ENCODE measurements at regions not wholly inside any gene's neighbourhood (a gene's known extent, or its start where the extent isn't known, plus 50 kb on each side); places are given as distances from the start of the nearest gene placed in this dataset.

DNA sequence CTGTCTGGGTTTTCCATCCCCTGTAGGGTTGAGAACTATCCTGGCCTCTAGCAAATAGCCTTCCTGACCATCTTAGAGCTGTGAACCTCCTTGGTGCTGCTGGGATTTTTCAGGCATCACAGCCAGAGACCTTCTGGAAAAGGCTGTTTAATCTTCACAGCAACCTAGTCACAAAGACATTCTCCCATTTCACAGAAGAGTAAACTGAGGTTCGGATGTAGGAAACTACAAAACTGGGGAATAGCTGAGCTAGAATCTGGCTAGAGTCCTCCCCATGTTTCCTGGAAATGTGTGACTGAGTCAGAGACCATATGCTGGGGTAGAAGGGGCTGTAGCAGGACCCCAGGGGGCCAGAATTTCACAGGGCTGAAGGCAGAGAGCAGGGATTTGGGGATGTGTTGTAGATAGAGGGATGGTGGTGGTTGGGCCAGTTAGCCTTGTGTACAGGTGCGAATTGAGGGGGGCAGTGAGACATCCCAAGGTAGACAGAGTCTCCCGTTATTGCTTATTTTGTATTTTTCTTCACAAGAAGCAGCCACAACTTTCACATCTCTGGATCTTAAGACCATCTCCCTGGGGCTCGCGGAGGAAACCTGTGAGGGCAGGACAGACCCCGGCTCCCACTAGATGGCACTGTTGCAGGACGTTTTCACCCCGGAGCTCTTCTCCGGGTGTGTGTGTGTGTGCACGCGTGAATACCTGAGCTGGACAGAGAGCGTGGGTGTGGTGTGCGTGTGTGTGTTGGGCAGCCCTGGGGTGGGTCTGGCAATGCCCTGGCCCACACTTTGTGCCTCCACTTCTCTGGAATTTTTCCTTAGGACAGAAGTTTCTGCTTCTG lies 66.9 kb upstream of the PRR23C start:
- Histone ChIP-seq H3K4me2 (ENCODE audit: low read depth, low read length) (no peak overlapping the region), H3K9ac (ENCODE audit: low read depth, low read length) (no peak overlapping the region), H3K9me1 (ENCODE audit: insufficient read depth, low read length) (no peaks in the 10 kb centered on the region), H2BK20ac (ENCODE audit: low read depth, low read length) (no peak overlapping the region), H3K27ac (ENCODE audit: insufficient read depth, low read length) (no peak overlapping the region), H3K18ac (ENCODE audit: low read depth, low read length) (no peak overlapping the region), H2BK15ac (ENCODE audit: low read depth, low read length) (no peak overlapping the region), H2AFZ (replicated peaks; ENCODE audit: low read length, poor library complexity) (peak overlapping the region; percentile 68), H4K20me1 (ENCODE audit: insufficient read depth, low read length) (no peaks in the 10 kb centered on the region), H2AK5ac (ENCODE audit: low read depth, low read length) (no peak overlapping the region), H2BK120ac (ENCODE audit: low read depth, low read length) (no peak overlapping the region), H3K4me1 (ENCODE audit: control insufficient read depth, insufficient read depth, low read length) (no peaks in the 10 kb centered on the region), H2BK5ac (ENCODE audit: low read depth, low read length, poor library complexity, severe bottlenecking) (no peak overlapping the region), H3K27me3 (ENCODE audit: control insufficient read depth, insufficient read depth, low read length) (peaks cover 34% of the 10 kb centered on the region), H3K79me1 (ENCODE audit: low read depth in 1 of 2, low read length in 2 of 2) (no peaks in the 10 kb centered on the region), H3K4ac (ENCODE audit: low read depth, low read length) (no peak overlapping the region), H4K5ac (ENCODE audit: low read depth, low read length) (no peak overlapping the region), H3K23ac (ENCODE audit: low read depth, low read length) (no peak overlapping the region), H3K4me3 (ENCODE audit: insufficient read depth, low read depth, low read length) (no peak overlapping the region), H2AK9ac (replicated peaks; ENCODE audit: low read depth, low read length, poor library complexity) (peak overlapping the region; percentile 79), H4K91ac (ENCODE audit: insufficient read depth, low read depth, low read length) (no peak overlapping the region), H3K56ac (ENCODE audit: extremely low read depth, insufficient read depth, low read length) (no peak overlapping the region), H3K9me3 (ENCODE audit: control insufficient read depth, insufficient read depth, low read length) (no peaks in the 10 kb centered on the region), H3K14ac (replicated peaks; ENCODE audit: low read depth, low read length) (no peak overlapping the region), H4K8ac (ENCODE audit: low read depth in 2 of 2, low read length in 2 of 2) (no peak overlapping the region), H3K36me3 (ENCODE audit: control insufficient read depth, insufficient read depth, low read length) (no peaks in the 10 kb centered on the region)
- dilution Hi-C loops (cut with HindIII; ENCODE audit: low sequenced_read_pairs, unreplicated experiment) = no loop called here
- BruUV-seq (replicated peaks) = no TSS peak
- in situ Hi-C loops (cut with MboI; ENCODE audit: low sequenced_read_pairs) = loop anchor here (5.0 to 10.0 kb wide), 2 partner anchors 177 to 221 kb away; no protein-coding TSS in a partner anchor
- ChIA-PET CTCF (interaction anchor here (0.6 to 4.2 kb wide), 21 partner anchors 8 to 221 kb away, joined by 3 to 45 read pairs (median 3); no protein-coding TSS in a partner anchor), POLR2A (ENCODE audit: unreplicated experiment) (no interaction called here)
- intact Hi-C loops (cut with micrococcal nuclease) = loop anchor here (2.0 to 5.0 kb wide), 2 partner anchors 174 to 217 kb away; no protein-coding TSS in a partner anchor
- TF ChIP-seq SMC3 (IDR thresholded peaks at IDR 0.05; ENCODE audit: low read depth, low read length) (peak; percentile 81), RFX5 (IDR thresholded peaks at IDR 0.05; ENCODE audit: low read depth, low read length) (no peak), RAD21 (IDR thresholded peaks at IDR 0.05; ENCODE audit: low read length) (peak; percentile 75), CTCF (conservative IDR thresholded peaks at IDR 0.05; ENCODE audit: low read depth, low read length) (peak; percentile 80), MAFK (IDR thresholded peaks at IDR 0.05; ENCODE audit: low read depth, low read length) (no peak), NFE2L2 (IDR thresholded peaks at IDR 0.05; ENCODE audit: low read depth, low read length) (no peak), FOS (IDR thresholded peaks at IDR 0.05; ENCODE audit: low read depth, low read length) (no peak), CEBPB (IDR thresholded peaks at IDR 0.05; ENCODE audit: low read depth, low read length) (no peak)
- peak; percentile 55 for DNase-seq
- ATAC-seq (ENCODE audit: low read depth) = peak; percentile 93
- WGBS, 2 experiments (ENCODE audit: extremely low coverage in 2 of 2, insufficient read length in 1 of 2) = no CpG with 5 or more reads among the region's 13 CpGs

Measured in IMR-90 (cell line).